IPS-15b (cell line): ENCODE measurements at regions not wholly inside any gene's neighbourhood (a gene's known extent, or its start where the extent isn't known, plus 50 kb on each side); places are given as distances from the start of the nearest gene placed in this dataset.
A peak's percentile ranks its signal among the peaks of the same experiment; 100 is the strongest.

Experiments used
- H3K27me3 ChIP-seq: one replicate; pipeline ENCODE4 v1.6.1; 2013; ENCODE audit warnings: low read length; ENCODE audit not compliant: control insufficient read depth, insufficient read depth
- H3K36me3 ChIP-seq: one replicate; pipeline ENCODE4 v1.6.1; 2013; ENCODE audit warnings: low read length; ENCODE audit not compliant: control insufficient read depth, insufficient read depth
- H3K4me1 ChIP-seq: one replicate; pipeline ENCODE4 v1.6.1; 2013; ENCODE audit warnings: mild to moderate bottlenecking, low read length; ENCODE audit not compliant: control insufficient read depth, insufficient read depth
- H3K4me3 ChIP-seq: one replicate; pipeline ENCODE4 v1.5.1; 2013; ENCODE audit warnings: low read depth, low read length
- H3K9ac ChIP-seq: one replicate; pipeline ENCODE4 v1.6.1; 2013; ENCODE audit warnings: low read depth, mild to moderate bottlenecking, low read length
- H3K9me3 ChIP-seq: one replicate; pipeline ENCODE4 v1.6.1; 2013; ENCODE audit warnings: mild to moderate bottlenecking, low read length; ENCODE audit not compliant: control insufficient read depth, insufficient read depth

GRCh38 chr20:57785720-57786119, 75.9 kb upstream of the PMEPA1 start:
- Histone ChIP-seq H3K4me1 (no peaks in the 10 kb centered on the region), H3K4me3 (no peak overlapping the region), H3K9ac (no peak overlapping the region), H3K9me3 (no peaks in the 10 kb centered on the region), H3K27me3 (no peaks in the 10 kb centered on the region), H3K36me3 (no peaks in the 10 kb centered on the region)

GRCh38 chr20:57785061-57785460, 75.2 kb upstream of the PMEPA1 start:
- Histone ChIP-seq H3K9ac (no peak overlapping the region), H3K36me3 (no peaks in the 10 kb centered on the region), H3K27me3 (no peaks in the 10 kb centered on the region), H3K9me3 (no peaks in the 10 kb centered on the region), H3K4me3 (no peak overlapping the region), H3K4me1 (no peaks in the 10 kb centered on the region)

DNA sequence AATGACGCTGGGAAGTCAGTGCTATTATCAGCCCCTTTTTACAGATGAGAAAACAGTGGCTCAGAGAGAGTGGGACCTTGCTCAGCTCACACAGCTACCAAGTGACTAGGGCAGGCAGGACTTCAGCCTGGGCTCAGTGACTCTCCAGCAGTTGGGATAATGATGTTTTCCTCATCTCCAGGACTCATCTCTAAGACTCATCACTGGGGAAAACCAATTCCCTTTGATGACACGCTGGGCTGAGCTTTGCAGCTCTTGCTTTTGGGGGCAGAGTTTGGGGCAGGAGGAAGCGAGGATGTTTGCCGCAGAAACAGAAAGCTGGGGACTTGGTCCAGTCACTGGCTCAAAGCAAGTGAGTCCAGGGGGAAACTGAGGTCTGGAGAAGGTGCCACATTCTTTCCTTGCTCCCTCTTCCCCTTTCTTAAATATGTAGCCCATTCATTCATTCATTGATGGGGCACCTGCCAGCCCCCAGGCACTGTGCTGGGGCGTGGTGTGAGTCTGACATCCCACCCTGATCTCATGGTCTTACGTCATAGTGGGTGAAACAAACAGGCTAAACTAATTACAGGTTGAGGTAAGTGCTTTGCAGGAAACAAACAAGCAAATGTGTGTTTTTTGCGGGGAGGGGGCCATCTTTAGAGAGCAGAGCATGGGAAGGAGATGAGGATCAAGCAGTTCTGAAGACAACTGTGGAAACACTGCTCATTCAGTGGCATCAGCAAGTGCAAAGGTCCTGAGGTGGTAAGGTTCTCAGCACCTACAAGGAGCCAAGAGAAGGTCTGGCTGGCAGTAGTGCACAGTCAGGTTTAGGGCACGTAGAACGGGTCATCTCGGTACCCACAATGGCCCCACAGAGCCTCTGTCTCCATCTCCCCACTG, 74.4 kb upstream of the PMEPA1 start:
- Histone ChIP-seq H3K4me3 (no peak overlapping the region), H3K27me3 (no peaks in the 10 kb centered on the region), H3K9ac (no peak overlapping the region), H3K9me3 (no peaks in the 10 kb centered on the region), H3K4me1 (no peaks in the 10 kb centered on the region), H3K36me3 (no peaks in the 10 kb centered on the region)

DNA sequence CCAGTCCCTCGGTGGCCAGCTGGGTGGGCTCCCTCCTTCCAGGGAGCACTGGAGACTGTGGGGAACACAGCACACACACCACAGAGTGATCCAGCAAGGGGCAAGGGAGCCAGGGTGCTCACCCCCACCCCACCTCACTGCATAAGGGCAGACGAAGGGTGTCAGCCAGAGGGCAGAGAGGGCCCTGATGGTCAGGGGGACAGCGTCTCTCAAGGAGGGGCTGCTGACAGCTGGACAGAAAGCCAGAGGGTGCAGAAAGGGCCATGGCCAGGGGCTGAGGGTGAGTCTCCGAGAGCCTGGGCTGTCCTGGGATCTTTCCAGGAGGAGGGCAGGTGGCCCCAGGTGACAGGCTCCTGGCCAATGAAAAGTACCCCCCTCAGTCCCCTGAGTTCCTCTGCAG, 73.4 kb upstream of the PMEPA1 start:
- H3K9ac ChIP-seq: no peak overlapping the region
- no peak overlapping the region for H3K4me3 ChIP-seq
- H3K36me3 ChIP-seq: no peaks in the 10 kb centered on the region
- no peaks in the 10 kb centered on the region for H3K9me3 ChIP-seq
- no peaks in the 10 kb centered on the region for H3K27me3 ChIP-seq
- no peaks in the 10 kb centered on the region for H3K4me1 ChIP-seq

DNA sequence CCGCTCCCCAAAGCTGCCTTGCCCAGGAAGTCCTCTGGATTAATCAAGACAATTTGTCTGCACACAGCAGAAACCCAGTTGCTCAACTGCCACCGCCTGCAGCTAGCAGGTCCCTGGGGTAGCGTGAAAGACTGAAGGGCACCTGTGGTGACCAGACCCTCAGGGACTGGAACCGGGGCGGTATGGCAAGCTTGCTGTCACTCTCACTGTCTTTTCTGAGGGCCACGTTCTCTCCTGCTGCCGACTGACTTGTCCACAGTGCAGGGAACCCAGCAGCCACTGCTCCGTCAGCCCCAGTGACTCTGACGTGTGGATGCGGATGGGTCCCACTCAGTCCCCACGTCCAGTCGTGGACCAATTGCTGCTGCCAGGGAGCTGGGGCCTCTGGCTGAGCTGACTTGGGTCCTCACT, 72.8 kb upstream of the PMEPA1 start:
- Histone ChIP-seq H3K9ac (no peak overlapping the region), H3K27me3 (no peaks in the 10 kb centered on the region), H3K4me3 (no peak overlapping the region), H3K4me1 (no peaks in the 10 kb centered on the region), H3K9me3 (no peaks in the 10 kb centered on the region), H3K36me3 (no peaks in the 10 kb centered on the region)

GRCh38 chr20:57781901-57782300, 72.1 kb upstream of the PMEPA1 start:
- Histone ChIP-seq H3K4me1 (no peaks in the 10 kb centered on the region), H3K27me3 (no peaks in the 10 kb centered on the region), H3K9ac (no peak overlapping the region)

GRCh38 chr20:57780906-57781305, 71.1 kb upstream of the PMEPA1 start:
- H3K9ac ChIP-seq: no peak overlapping the region
- no peak overlapping the region for H3K4me3 ChIP-seq
- no peaks in the 10 kb centered on the region for H3K9me3 ChIP-seq
- no peaks in the 10 kb centered on the region for H3K36me3 ChIP-seq
- no peaks in the 10 kb centered on the region for H3K27me3 ChIP-seq
- no peaks in the 10 kb centered on the region for H3K4me1 ChIP-seq

More at GRCh38 chr20:57781901-57782300, 72.1 kb upstream of the PMEPA1 start:
- Histone ChIP-seq H3K36me3 (no peaks in the 10 kb centered on the region), H3K9me3 (no peaks in the 10 kb centered on the region), H3K4me3 (no peak overlapping the region)

DNA sequence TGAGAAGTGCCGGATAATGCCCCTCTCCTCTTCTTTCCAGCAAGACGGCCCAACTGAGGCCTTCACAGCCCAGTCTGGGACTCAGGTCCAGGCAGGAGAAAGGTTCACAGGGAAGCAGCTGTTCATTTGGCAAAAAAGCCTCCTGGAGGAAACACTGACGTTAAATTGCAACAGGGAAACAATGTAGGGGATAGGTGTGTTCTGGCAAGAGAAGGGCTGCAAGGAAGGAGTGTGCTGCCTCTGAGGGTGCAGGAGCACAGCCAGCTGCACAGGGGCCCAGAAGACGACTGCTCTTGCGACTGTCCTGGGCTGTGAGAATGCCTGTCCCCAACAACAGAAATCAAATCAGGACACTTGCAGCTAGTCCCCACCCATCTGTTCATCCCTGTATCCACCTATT, 70.6 kb upstream of the PMEPA1 start:
- Histone ChIP-seq H3K4me1 (no peaks in the 10 kb centered on the region), H3K9ac (no peak overlapping the region), H3K9me3 (no peaks in the 10 kb centered on the region), H3K36me3 (no peaks in the 10 kb centered on the region), H3K27me3 (no peaks in the 10 kb centered on the region), H3K4me3 (no peak overlapping the region)

GRCh38 chr20:57779401-57780003, 69.7 kb upstream of the PMEPA1 start:
- H3K4me3 ChIP-seq: no peak overlapping the region
- no peaks in the 10 kb centered on the region for H3K4me1 ChIP-seq
- no peaks in the 10 kb centered on the region for H3K27me3 ChIP-seq
- peak overlapping the region; percentile 24 for H3K9ac ChIP-seq
- no peaks in the 10 kb centered on the region for H3K36me3 ChIP-seq
- no peaks in the 10 kb centered on the region for H3K9me3 ChIP-seq

DNA sequence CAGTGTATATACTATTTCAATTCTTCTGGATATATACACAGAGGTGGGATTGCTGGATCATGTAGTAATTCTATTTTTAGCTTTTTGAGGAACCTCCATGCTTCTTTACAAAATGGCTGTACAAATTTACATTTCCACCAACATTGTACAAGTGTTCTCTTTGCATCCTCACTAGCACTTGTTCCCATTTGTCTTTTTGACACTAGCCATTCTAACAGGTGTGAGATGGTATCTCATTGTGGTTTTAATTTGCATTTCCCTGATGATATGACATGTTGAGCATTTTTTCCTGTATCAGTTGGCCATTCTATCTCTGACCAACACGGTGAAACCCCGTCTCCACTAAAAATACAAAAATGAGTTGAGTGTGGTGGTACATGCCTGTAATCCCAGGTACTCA, 68.1 kb upstream of the PMEPA1 start:
- Histone ChIP-seq H3K4me1 (no peaks in the 10 kb centered on the region), H3K9ac (no peak overlapping the region), H3K4me3 (no peak overlapping the region), H3K36me3 (no peaks in the 10 kb centered on the region), H3K9me3 (no peaks in the 10 kb centered on the region), H3K27me3 (no peaks in the 10 kb centered on the region)

GRCh38 chr20:57774951-57775350, 65.1 kb upstream of the PMEPA1 start:
- no peaks in the 10 kb centered on the region for H3K27me3 ChIP-seq

More at GRCh38 chr20:57774951-57775350, 65.1 kb upstream of the PMEPA1 start:
- Histone ChIP-seq H3K4me1 (peaks cover 2% of the 10 kb centered on the region), H3K9ac (no peak overlapping the region), H3K4me3 (no peak overlapping the region), H3K36me3 (no peaks in the 10 kb centered on the region), H3K9me3 (no peaks in the 10 kb centered on the region)
